BE2C (cell line): ENCODE measurements at regions not wholly inside any gene's neighbourhood (a gene's known extent, or its start where the extent isn't known, plus 50 kb on each side); places are given as distances from the start of the nearest gene placed in this dataset.

Experiments
- DNase-seq: peaks from one replicate; pipeline ENCODE4 v3.0.0-alpha.2; 2020
- H3K27me3 ChIP-seq: fragments of 250-450 bp; sonication (Bioruptor Pico); 2 replicates; pipeline ENCODE4 v1.5.1; 2020; ENCODE audit warnings: mild to moderate bottlenecking
- H3K36me3 ChIP-seq: fragments of 250-450 bp; sonication (Bioruptor Pico); 2 replicates; pipeline ENCODE4 v1.5.1; 2020; ENCODE audit warnings: mild to moderate bottlenecking
- H3K4me1 ChIP-seq: fragments of 250-450 bp; sonication (Bioruptor Pico); 2 replicates; pipeline ENCODE4 v1.5.1; 2020
- H3K4me3 ChIP-seq: 2 replicates; pipeline ENCODE4 v1.5.1; 2011; ENCODE audit warnings: low read depth, low read length
- H3K9me3 ChIP-seq: fragments of 250-450 bp; sonication (Bioruptor Pico); 2 replicates; pipeline ENCODE4 v1.5.1; 2020
- TF ChIP-seq, protein P1 (sequence below): IDR thresholded peaks from 2 replicates; pipeline ENCODE4 v1.5.1; 2012; ENCODE audit warnings: mild to moderate bottlenecking, low read depth, low read length

DNA sequence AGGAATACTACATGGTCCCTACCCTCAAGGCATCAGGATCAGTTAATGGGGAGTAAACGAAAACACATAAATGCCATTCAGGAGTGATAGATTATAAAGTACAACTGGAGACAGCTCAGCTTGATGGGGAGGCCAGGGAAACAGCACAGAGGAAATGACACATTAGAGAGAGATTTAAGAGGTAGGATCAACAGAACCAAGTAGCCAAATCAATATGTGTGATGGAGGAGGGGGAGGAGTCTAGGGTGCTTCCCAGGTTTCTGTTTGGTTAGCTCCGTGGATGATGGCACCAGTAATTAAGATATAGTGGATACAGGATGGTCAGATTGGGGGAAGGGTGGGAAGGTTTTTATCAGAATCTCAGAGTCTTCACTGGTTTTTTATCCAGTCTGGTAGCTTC is 229.5 kb upstream of the ROPN1 start:
- H3K9me3 ChIP-seq = no peaks in the 10 kb centered on the region; the same call in 1 of the 2 replicates
- DNase-seq = no peak
- TF ChIP-seq, protein P1, sequence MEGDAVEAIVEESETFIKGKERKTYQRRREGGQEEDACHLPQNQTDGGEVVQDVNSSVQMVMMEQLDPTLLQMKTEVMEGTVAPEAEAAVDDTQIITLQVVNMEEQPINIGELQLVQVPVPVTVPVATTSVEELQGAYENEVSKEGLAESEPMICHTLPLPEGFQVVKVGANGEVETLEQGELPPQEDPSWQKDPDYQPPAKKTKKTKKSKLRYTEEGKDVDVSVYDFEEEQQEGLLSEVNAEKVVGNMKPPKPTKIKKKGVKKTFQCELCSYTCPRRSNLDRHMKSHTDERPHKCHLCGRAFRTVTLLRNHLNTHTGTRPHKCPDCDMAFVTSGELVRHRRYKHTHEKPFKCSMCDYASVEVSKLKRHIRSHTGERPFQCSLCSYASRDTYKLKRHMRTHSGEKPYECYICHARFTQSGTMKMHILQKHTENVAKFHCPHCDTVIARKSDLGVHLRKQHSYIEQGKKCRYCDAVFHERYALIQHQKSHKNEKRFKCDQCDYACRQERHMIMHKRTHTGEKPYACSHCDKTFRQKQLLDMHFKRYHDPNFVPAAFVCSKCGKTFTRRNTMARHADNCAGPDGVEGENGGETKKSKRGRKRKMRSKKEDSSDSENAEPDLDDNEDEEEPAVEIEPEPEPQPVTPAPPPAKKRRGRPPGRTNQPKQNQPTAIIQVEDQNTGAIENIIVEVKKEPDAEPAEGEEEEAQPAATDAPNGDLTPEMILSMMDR = no peak
- H3K4me1 ChIP-seq = peaks cover 19% of the 10 kb centered on the region
- no peak overlapping the region for H3K4me3 ChIP-seq
- H3K27me3 ChIP-seq = no peaks in the 10 kb centered on the region
- no peaks in the 10 kb centered on the region for H3K36me3 ChIP-seq

- no peak for DNase-seq
- H3K27me3 ChIP-seq = no peaks in the 10 kb centered on the region
- peaks cover 9% of the 10 kb centered on the region for H3K36me3 ChIP-seq
- TF ChIP-seq, protein P1 = no peak
- peaks cover 10% of the 10 kb centered on the region for H3K9me3 ChIP-seq
- peaks cover 20% of the 10 kb centered on the region for H3K4me1 ChIP-seq
- no peak overlapping the region for H3K4me3 ChIP-seq
Observed at GRCh38 chr3:124223853-124224252, 231.9 kb upstream of the ROPN1 start.

- Histone ChIP-seq H3K4me1 (peaks cover 26% of the 10 kb centered on the region), H3K9me3 (peaks cover 11% of the 10 kb centered on the region), H3K4me3 (no peak overlapping the region), H3K36me3 (peaks cover 11% of the 10 kb centered on the region), H3K27me3 (no peaks in the 10 kb centered on the region)
- DNase-seq = no peak
- TF ChIP-seq, protein P1 = no peak
Observed at GRCh38 chr3:124227150-124227630, 235.3 kb upstream of the ROPN1 start.

GRCh38 chr3:124229420-124229819 is 237.5 kb upstream of the ROPN1 start:
- peaks cover 11% of the 10 kb centered on the region for H3K9me3 ChIP-seq
- no peaks in the 10 kb centered on the region for H3K27me3 ChIP-seq
- H3K4me3 ChIP-seq = no peak overlapping the region
- TF ChIP-seq, protein P1 = no peak
- DNase-seq = peak; percentile 35
- H3K4me1 ChIP-seq = peaks cover 22% of the 10 kb centered on the region
- H3K36me3 ChIP-seq = peaks cover 11% of the 10 kb centered on the region

DNA sequence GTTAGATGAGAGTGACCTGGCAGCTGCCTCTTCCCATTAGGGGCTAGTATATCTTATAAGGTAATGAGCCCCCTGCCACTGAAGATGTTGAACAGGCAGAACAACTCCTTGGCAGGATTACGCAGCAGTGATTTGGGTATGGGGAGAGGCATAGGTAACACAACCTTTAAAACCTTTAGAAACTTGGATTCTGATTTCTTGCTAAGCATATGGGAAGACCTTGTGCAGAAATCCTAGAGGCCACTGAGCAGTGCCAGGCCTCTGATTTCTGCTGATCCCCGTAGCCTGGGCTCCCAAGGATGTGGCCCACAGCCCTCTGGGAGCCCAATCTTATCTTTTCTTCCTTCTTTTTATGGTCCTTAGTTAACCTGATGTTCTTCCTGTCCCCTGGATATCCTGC is 237.9 kb upstream of the ROPN1 start:
- H3K4me1 ChIP-seq = peaks cover 19% of the 10 kb centered on the region
- peaks cover 11% of the 10 kb centered on the region for H3K9me3 ChIP-seq
- H3K27me3 ChIP-seq = no peaks in the 10 kb centered on the region
- TF ChIP-seq, protein P1 = no peak
- peaks cover 14% of the 10 kb centered on the region for H3K36me3 ChIP-seq
- no peak overlapping the region for H3K4me3 ChIP-seq
- DNase-seq = no peak

- DNase-seq = no peak
- peaks cover 11% of the 10 kb centered on the region for H3K9me3 ChIP-seq
- peaks cover 18% of the 10 kb centered on the region for H3K36me3 ChIP-seq
- H3K27me3 ChIP-seq = no peaks in the 10 kb centered on the region
- TF ChIP-seq, protein P1 = no peak
- H3K4me1 ChIP-seq = peaks cover 19% of the 10 kb centered on the region
- no peak overlapping the region for H3K4me3 ChIP-seq
Observed at GRCh38 chr3:124230432-124230831, 238.5 kb upstream of the ROPN1 start.
